Transverse colon (tissue), 3 donors: ENCODE measurements at regions not wholly inside any gene's neighbourhood (a gene's known extent, or its start where the extent isn't known, plus 50 kb on each side); places are given as distances from the start of the nearest gene placed in this dataset.

Experiments
- CTCF ChIP-seq, 5 experiments: fragments of 200-600 bp in 3 of 5; fragments of 450-650 bp in 2 of 5; sonication (generic) in 3 of 5; IDR thresholded peaks; 1 replicate in 2 of 5; 2 replicates in 3 of 5; pipeline ENCODE4 v1.5.1; 2016 to 2017; ENCODE audit warnings: antibody characterized with exemption in 5 of 5, inconsistent platforms in 3 of 5, mild to moderate bottlenecking in 2 of 5, moderate library complexity in 1 of 5
- EP300 ChIP-seq: sonication (generic); formaldehyde crosslinking; IDR thresholded peaks from one replicate; pipeline ENCODE4 v1.6.1; 2017; ENCODE audit warnings: antibody characterized with exemption, low read depth
- POLR2A ChIP-seq: fragments of 450-650 bp; IDR thresholded peaks from one replicate; pipeline ENCODE4 v1.6.1; 2016; ENCODE audit warnings: antibody characterized with exemption, mild to moderate bottlenecking, moderate library complexity

- TF ChIP-seq CTCF (IDR thresholded peaks at IDR 0.05), result no peak
- TF ChIP-seq POLR2A, result no peak
- no peak for TF ChIP-seq EP300
Observed at GRCh38 chr4:33911959-33912358, 2332.4 kb downstream of the ARAP2 start.
